Type B pancreatic cell (in vitro differentiated cells): ENCODE measurements at regions not wholly inside any gene's neighbourhood (a gene's known extent, or its start where the extent isn't known, plus 50 kb on each side); places are given as distances from the start of the nearest gene placed in this dataset.

ENCODE experiments used
- DNase-seq: peaks from one replicate; pipeline ENCODE4 v3.0.0; 2021; ENCODE audit warnings: mixed read lengths; ENCODE audit not compliant: unreplicated experiment; ENCODE audit errors: extremely low spot score
- H3K27ac Mint-ChIP-seq: 2 replicates; pipeline ENCODE4 v1.8.0; 2021; ENCODE audit warnings: mild to moderate bottlenecking, mixed read lengths
- H3K27me3 Mint-ChIP-seq: 2 replicates; pipeline ENCODE4 v1.8.0; 2021; ENCODE audit warnings: mixed read lengths
- H3K36me3 Mint-ChIP-seq: 2 replicates; pipeline ENCODE4 v1.8.0; 2021; ENCODE audit warnings: mixed read lengths
- H3K4me1 Mint-ChIP-seq: one replicate; pipeline ENCODE4 v1.8.0; 2021; ENCODE audit warnings: mixed read lengths; ENCODE audit not compliant: unreplicated experiment
- H3K4me3 Mint-ChIP-seq: 2 replicates; pipeline ENCODE4 v1.8.0; 2021; ENCODE audit warnings: mild to moderate bottlenecking, mixed read lengths
- H3K9me3 Mint-ChIP-seq: 2 replicates; pipeline ENCODE4 v1.8.0; 2021; ENCODE audit warnings: mixed read lengths
- TF ChIP-seq, protein P1 (sequence below): fragments of 200-600 bp; sonication (generic); conservative IDR thresholded peaks from 2 replicates; pipeline ENCODE4 v1.5.0; 2021; ENCODE audit warnings: antibody characterized with exemption, mild to moderate bottlenecking

DNA sequence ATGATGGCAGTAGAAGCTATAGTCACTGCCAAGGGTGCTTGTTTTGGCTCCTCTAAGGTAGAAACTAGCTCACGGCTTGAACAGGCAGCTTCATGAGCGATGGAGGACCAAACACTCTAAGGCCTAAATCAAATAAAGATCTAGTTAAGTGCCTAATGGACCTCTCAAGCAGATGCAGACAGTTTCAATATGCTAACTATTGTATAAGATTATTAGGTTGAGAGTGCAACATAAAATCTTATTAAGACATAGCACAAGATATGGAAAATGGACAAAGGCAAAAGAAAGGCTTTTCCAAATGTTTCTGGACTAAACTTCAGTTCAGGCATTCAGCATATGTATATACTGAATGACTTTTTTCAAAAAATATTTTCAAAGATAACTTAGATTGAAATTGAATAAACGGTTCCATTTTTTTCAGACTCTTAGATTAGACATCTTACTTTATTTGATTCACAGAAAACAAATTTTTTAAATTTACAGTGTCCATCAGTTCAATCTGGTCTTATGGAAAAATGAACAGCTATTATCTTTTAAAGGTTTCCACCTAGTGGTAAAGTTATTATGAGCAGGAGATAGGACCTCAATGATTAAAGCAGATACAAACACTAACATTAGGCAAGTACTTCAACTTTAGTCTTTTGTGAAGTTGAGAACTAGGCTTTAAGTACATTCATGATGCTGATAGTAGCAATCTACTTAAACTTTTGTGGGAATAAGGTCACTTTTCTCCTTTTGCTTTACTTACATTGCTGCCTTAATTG is 1167.7 kb downstream of the MAT2B start:
- H3K27me3 Mint-ChIP-seq: no peaks in the 10 kb centered on the region
- TF ChIP-seq, protein P1, sequence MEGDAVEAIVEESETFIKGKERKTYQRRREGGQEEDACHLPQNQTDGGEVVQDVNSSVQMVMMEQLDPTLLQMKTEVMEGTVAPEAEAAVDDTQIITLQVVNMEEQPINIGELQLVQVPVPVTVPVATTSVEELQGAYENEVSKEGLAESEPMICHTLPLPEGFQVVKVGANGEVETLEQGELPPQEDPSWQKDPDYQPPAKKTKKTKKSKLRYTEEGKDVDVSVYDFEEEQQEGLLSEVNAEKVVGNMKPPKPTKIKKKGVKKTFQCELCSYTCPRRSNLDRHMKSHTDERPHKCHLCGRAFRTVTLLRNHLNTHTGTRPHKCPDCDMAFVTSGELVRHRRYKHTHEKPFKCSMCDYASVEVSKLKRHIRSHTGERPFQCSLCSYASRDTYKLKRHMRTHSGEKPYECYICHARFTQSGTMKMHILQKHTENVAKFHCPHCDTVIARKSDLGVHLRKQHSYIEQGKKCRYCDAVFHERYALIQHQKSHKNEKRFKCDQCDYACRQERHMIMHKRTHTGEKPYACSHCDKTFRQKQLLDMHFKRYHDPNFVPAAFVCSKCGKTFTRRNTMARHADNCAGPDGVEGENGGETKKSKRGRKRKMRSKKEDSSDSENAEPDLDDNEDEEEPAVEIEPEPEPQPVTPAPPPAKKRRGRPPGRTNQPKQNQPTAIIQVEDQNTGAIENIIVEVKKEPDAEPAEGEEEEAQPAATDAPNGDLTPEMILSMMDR: peak; percentile 65
- no peaks in the 10 kb centered on the region for H3K36me3 Mint-ChIP-seq
- no peaks in the 10 kb centered on the region for H3K9me3 Mint-ChIP-seq
- peaks cover 11% of the 10 kb centered on the region for H3K4me1 Mint-ChIP-seq
- no peak overlapping the region for H3K27ac Mint-ChIP-seq
- DNase-seq: no peak
- H3K4me3 Mint-ChIP-seq: no peak overlapping the region

DNA sequence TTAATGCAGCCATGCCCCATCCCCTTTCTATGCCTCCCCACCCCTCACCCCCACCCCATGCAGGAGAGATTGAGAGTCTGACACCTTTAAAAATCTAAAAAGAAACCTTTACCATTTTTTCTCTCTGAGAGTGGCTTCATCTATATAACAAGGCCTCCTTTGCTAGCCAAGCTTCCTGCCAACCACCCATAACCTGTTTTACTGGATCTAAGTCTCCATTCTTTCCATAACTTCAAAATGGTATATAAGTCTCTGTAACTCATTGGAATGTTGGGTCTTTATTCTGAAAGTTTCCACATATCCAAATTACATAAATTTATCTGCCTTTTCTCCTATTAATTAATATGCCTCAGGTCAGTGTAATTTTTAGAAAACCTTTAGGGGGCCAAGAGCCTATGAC is 1174.0 kb downstream of the MAT2B start:
- peak overlapping the region; percentile 69 for H3K27ac Mint-ChIP-seq
- H3K36me3 Mint-ChIP-seq: no peaks in the 10 kb centered on the region
- peak overlapping the region; percentile 39 for H3K4me3 Mint-ChIP-seq
- TF ChIP-seq, protein P1: no peak
- no peak for DNase-seq
- no peaks in the 10 kb centered on the region for H3K4me1 Mint-ChIP-seq
- H3K27me3 Mint-ChIP-seq: no peaks in the 10 kb centered on the region
- no peaks in the 10 kb centered on the region for H3K9me3 Mint-ChIP-seq

DNA sequence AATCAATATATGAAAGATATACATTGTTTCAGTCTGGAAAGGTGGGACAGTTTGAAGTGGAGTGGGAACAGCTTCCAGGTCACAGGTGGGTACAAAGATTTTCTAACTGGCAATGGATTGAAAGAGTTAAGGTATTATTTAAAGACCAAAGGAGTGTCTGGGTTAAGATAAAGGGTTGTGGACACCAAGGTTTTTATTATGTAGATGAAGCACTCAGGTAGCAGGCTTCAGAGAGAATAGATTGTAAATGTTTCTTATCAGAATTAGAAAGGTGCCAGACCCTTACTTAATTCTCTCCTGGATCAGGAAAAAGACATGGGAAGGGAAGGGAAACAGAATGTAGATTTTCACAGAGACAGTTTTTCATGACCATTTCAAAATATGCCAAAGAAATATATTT is 1174.8 kb downstream of the MAT2B start:
- Mint-ChIP-seq H3K4me3 (no peak overlapping the region), H3K9me3 (no peaks in the 10 kb centered on the region), H3K36me3 (no peaks in the 10 kb centered on the region), H3K4me1 (no peaks in the 10 kb centered on the region), H3K27me3 (no peaks in the 10 kb centered on the region), H3K27ac (no peak overlapping the region)
- DNase-seq: no peak
- TF ChIP-seq, protein P1: no peak

DNA sequence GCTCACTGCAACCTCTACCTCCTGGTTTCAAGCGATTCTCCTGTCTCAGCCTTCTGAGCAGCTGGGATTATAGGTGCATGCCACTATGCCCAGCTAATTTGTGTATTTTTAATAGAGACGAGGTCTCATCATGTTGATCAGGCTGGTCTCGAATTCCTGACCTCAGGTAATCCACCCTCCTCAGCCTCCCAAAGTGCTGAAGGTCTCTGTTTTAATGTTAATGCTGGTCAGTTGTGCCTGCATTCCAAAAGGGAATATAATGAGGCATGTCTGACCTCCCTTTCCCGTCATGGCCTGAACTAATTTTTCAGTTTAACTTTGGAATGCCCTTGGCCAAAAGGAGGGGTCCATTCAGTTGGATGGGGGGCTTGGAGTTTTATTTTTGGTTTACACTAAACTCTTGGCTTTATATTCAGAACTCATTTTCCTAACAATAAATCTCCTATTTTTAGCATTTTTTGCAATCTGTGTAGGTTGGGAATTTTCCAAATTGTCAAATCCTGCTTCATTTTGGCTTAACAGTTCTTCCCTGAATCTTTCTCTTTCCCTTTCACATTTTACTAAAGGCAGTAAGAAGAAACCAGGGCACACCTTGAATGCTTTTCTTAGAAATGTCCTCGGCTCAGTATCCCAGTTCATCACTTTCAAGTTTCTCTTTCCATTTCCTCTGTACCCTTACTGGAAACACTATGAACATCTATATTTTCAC is 1175.5 kb downstream of the MAT2B start:
- H3K36me3 Mint-ChIP-seq: no peaks in the 10 kb centered on the region
- no peak for DNase-seq
- TF ChIP-seq, protein P1: no peak
- no peaks in the 10 kb centered on the region for H3K9me3 Mint-ChIP-seq
- H3K27me3 Mint-ChIP-seq: peaks cover 2% of the 10 kb centered on the region
- no peak overlapping the region for H3K27ac Mint-ChIP-seq
- H3K4me3 Mint-ChIP-seq: no peak overlapping the region
- H3K4me1 Mint-ChIP-seq: no peaks in the 10 kb centered on the region

DNA sequence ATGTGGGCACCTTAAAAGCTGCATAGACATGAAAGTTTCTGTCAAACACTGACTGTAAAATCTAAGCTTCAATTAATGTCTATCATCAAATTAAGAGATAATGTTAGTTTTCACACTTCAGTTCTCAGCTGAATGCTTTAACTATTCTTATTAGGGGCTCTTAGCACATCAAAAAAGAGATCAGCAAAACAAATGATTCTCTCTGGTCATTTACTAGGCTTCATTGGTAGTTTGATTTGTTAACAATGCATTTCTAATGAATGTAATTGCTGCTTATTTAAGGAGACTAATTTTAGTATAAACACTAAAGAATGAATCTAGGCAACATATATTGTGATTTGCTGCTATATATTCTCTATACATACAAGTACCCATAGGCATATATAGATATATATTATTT is 1182.0 kb downstream of the MAT2B start:
- Mint-ChIP-seq H3K36me3 (no peaks in the 10 kb centered on the region), H3K4me3 (no peak overlapping the region), H3K9me3 (no peaks in the 10 kb centered on the region), H3K4me1 (no peaks in the 10 kb centered on the region), H3K27ac (no peak overlapping the region), H3K27me3 (peaks cover 4% of the 10 kb centered on the region)
- TF ChIP-seq, protein P1: no peak
- DNase-seq: no peak
